Tibial nerve (tissue), 4 donors: ENCODE measurements at regions not wholly inside any gene's neighbourhood (a gene's known extent, or its start where the extent isn't known, plus 50 kb on each side); places are given as distances from the start of the nearest gene placed in this dataset.

ENCODE experiments used
- DNase-seq, 2 donors: peaks; one replicate each; pipeline ENCODE4 v3.0.0-alpha.2; 2019; ENCODE audit warnings: low spot score in 2 of 2
- H3K27ac ChIP-seq, 4 donors: fragments of 200-600 bp; sonication (generic) in 3 of 4; one replicate each; pipeline ENCODE4 v1.5.1; 2017 to 2019; ENCODE audit warnings: mild to moderate bottlenecking in 1 of 4
- H3K27me3 ChIP-seq, 2 donors: fragments of 200-600 bp; sonication (generic) in 1 of 2; one replicate each; pipeline versions ENCODE4 v1.5.1 to v1.6.0; 2017 to 2019
- H3K36me3 ChIP-seq, 3 donors: fragments of 200-600 bp; sonication (generic); one replicate each; pipeline ENCODE4 v1.5.1; 2018 to 2019
- H3K4me1 ChIP-seq, 4 donors: fragments of 200-600 bp; sonication (generic) in 3 of 4; one replicate each; pipeline ENCODE4 v1.5.1; 2017 to 2019
- H3K4me3 ChIP-seq, 4 donors: fragments of 200-600 bp; sonication (generic) in 3 of 4; one replicate each; pipeline ENCODE4 v1.5.1; 2017 to 2019; ENCODE audit warnings: mild to moderate bottlenecking in 1 of 4, moderate library complexity in 1 of 4
- H3K9me3 ChIP-seq, 4 donors: fragments of 200-600 bp; sonication (generic) in 3 of 4; one replicate each; pipeline ENCODE4 v1.5.1; 2017 to 2019
- CTCF ChIP-seq, 5 experiments: fragments of 200-600 bp in 3 of 5; fragments of 450-650 bp in 2 of 5; sonication (generic) in 3 of 5; IDR thresholded peaks; one replicate each; pipeline ENCODE4 v1.5.1; 2016 to 2019; ENCODE audit warnings: antibody characterized with exemption in 5 of 5, mild to moderate bottlenecking in 3 of 5, moderate library complexity in 2 of 5
- EP300 ChIP-seq, 2 donors: sonication (generic); formaldehyde crosslinking; IDR thresholded peaks; one replicate each; pipeline ENCODE4 v1.6.1; 2017; ENCODE audit warnings: antibody characterized with exemption in 2 of 2, mild to moderate bottlenecking in 1 of 2
- POLR2A ChIP-seq, 2 donors: fragments of 450-650 bp; IDR thresholded peaks; one replicate each; pipeline ENCODE4 v1.6.1; 2017; ENCODE audit warnings: antibody characterized with exemption in 2 of 2, mild to moderate bottlenecking in 2 of 2, moderate library complexity in 2 of 2
- WGBS, 2 donors: methylation state at CpG; one replicate each; pipeline ENCODE4 v1.1.5; 2018; 5-methylcytosine and 5-hydroxymethylcytosine counted together

GRCh38 chr1:163692266-163692665 lies 370.5 kb downstream of the NUF2 start:
- H3K4me1 ChIP-seq: no peaks in the 10 kb centered on the region
- TF ChIP-seq POLR2A (IDR thresholded peaks at IDR 0.05): no peak
- TF ChIP-seq CTCF (IDR thresholded peaks at IDR 0.05): no peak
- no peak for TF ChIP-seq EP300 (IDR thresholded peaks at IDR 0.05)
- H3K27ac ChIP-seq: no peak overlapping the region
- no peaks in the 10 kb centered on the region for H3K27me3 ChIP-seq
- no peak overlapping the region for H3K4me3 ChIP-seq
- 79 to 93% methylated on average over 12 to 14 of the region's 14 CpGs for WGBS, 2 donors
- DNase-seq: no peak
- no peaks in the 10 kb centered on the region for H3K9me3 ChIP-seq
- no peaks in the 10 kb centered on the region for H3K36me3 ChIP-seq

GRCh38 chr1:163697137-163697536 lies 375.4 kb downstream of the NUF2 start:
- no peaks in the 10 kb centered on the region for H3K27me3 ChIP-seq
- H3K4me1 ChIP-seq: no peaks in the 10 kb centered on the region
- no peak for TF ChIP-seq POLR2A (IDR thresholded peaks at IDR 0.05)
- no peak for TF ChIP-seq EP300 (IDR thresholded peaks at IDR 0.05)
- TF ChIP-seq CTCF (IDR thresholded peaks at IDR 0.05): no peak
- no peaks in the 10 kb centered on the region for H3K9me3 ChIP-seq
- H3K4me3 ChIP-seq: no peak overlapping the region
- no peaks in the 10 kb centered on the region for H3K36me3 ChIP-seq
- no peak overlapping the region for H3K27ac ChIP-seq
- no peak for DNase-seq
- 64 to 75% methylated on average over 2 of the region's 2 CpGs for WGBS, 2 donors

- WGBS, 2 donors: 76 to 83% methylated on average over 1 of the region's 1 CpG
- Histone ChIP-seq H3K27ac (no peak overlapping the region), H3K4me3 (no peak overlapping the region), H3K27me3 (no peaks in the 10 kb centered on the region), H3K4me1 (no peaks in the 10 kb centered on the region), H3K9me3 (no peaks in the 10 kb centered on the region), H3K36me3 (no peaks in the 10 kb centered on the region)
- DNase-seq: no peak
- TF ChIP-seq EP300 (IDR thresholded peaks at IDR 0.05) (no peak), CTCF (IDR thresholded peaks at IDR 0.05) (no peak), POLR2A (IDR thresholded peaks at IDR 0.05) (no peak)
These were observed 380.1 kb downstream of the NUF2 start for GRCh38 chr1:163701783-163702374.

- H3K36me3 ChIP-seq: no peaks in the 10 kb centered on the region
- no peak overlapping the region for H3K27ac ChIP-seq
- H3K4me3 ChIP-seq: no peak overlapping the region
- no peaks in the 10 kb centered on the region for H3K9me3 ChIP-seq
- no peaks in the 10 kb centered on the region for H3K4me1 ChIP-seq
- no peak for DNase-seq
- WGBS, 2 donors: 90 to 95% methylated on average over 1 of the region's 1 CpG
- TF ChIP-seq CTCF (IDR thresholded peaks at IDR 0.05): no peak
- no peak for TF ChIP-seq POLR2A (IDR thresholded peaks at IDR 0.05)
- no peak for TF ChIP-seq EP300 (IDR thresholded peaks at IDR 0.05)
- no peaks in the 10 kb centered on the region for H3K27me3 ChIP-seq
These were observed 382.0 kb downstream of the NUF2 start for GRCh38 chr1:163703794-163704193.

- WGBS, 2 donors: 72 to 76% methylated on average over 1 of the region's 1 CpG
- Histone ChIP-seq H3K36me3 (no peaks in the 10 kb centered on the region), H3K9me3 (peaks cover 0 to 3% (median 0%) of the 10 kb centered on the region in 4 donors), H3K27me3 (no peaks in the 10 kb centered on the region), H3K4me1 (no peaks in the 10 kb centered on the region), H3K4me3 (no peak overlapping the region), H3K27ac (no peak overlapping the region)
- TF ChIP-seq CTCF (IDR thresholded peaks at IDR 0.05): no peak
- TF ChIP-seq POLR2A (IDR thresholded peaks at IDR 0.05): no peak
- TF ChIP-seq EP300 (IDR thresholded peaks at IDR 0.05): no peak
- DNase-seq: no peak
These were observed 385.2 kb downstream of the NUF2 start for GRCh38 chr1:163706915-163707314.
